ENCODE measurements at regions not wholly inside any gene's neighbourhood (a gene's known extent, or its start where the extent isn't known, plus 50 kb on each side); places are given as distances from the start of the nearest gene placed in this dataset.

DNA sequence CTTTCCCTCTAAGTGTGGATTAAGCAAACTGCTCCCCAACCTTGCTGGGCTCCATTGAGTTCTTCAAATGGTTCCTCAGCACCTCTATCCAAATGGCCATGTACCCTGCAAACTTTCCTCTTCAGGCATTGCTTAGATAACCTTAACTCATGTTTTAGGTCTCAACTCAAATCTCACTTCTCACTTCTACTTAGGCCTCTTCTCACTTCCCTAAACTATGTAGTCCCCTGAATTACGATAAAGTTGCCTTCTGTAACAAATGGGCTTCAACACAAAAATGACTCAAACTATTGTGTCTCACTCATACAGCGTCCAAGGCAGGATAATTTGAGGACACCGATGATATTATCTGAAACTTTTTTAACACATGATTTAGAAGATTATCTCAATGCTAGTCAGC, 62.4 kb upstream of the STAC start:
- DNase-seq (ENCODE audit: low spot score), result no peak
- TF ChIP-seq, protein P1, sequence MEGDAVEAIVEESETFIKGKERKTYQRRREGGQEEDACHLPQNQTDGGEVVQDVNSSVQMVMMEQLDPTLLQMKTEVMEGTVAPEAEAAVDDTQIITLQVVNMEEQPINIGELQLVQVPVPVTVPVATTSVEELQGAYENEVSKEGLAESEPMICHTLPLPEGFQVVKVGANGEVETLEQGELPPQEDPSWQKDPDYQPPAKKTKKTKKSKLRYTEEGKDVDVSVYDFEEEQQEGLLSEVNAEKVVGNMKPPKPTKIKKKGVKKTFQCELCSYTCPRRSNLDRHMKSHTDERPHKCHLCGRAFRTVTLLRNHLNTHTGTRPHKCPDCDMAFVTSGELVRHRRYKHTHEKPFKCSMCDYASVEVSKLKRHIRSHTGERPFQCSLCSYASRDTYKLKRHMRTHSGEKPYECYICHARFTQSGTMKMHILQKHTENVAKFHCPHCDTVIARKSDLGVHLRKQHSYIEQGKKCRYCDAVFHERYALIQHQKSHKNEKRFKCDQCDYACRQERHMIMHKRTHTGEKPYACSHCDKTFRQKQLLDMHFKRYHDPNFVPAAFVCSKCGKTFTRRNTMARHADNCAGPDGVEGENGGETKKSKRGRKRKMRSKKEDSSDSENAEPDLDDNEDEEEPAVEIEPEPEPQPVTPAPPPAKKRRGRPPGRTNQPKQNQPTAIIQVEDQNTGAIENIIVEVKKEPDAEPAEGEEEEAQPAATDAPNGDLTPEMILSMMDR (IDR thresholded peaks at IDR 0.05), result no peak
- TF ChIP-seq POLR2A (IDR thresholded peaks at IDR 0.05), result no peak
- no peak for TF ChIP-seq POLR2AphosphoS5 (IDR thresholded peaks at IDR 0.05)
- H3K27ac ChIP-seq, result no peak overlapping the region
- intact Hi-C loops (cut with DNase I), result loop anchor here (10.0 kb wide), 2 partner anchors 103 to 187 kb away; no protein-coding TSS in a partner anchor
- H3K36me3 ChIP-seq, result no peaks in the 10 kb centered on the region
- 57% methylated on average over 3 of the region's 3 CpGs for whole genome bisulfite sequencing
- no peaks in the 10 kb centered on the region for H3K9me3 ChIP-seq
- no peaks in the 10 kb centered on the region for H3K4me1 ChIP-seq (replicated peaks)
- H3K27me3 ChIP-seq (replicated peaks; ENCODE audit: insufficient read depth), result no peaks in the 10 kb centered on the region
- H3K4me3 ChIP-seq, result no peak overlapping the region

DNA sequence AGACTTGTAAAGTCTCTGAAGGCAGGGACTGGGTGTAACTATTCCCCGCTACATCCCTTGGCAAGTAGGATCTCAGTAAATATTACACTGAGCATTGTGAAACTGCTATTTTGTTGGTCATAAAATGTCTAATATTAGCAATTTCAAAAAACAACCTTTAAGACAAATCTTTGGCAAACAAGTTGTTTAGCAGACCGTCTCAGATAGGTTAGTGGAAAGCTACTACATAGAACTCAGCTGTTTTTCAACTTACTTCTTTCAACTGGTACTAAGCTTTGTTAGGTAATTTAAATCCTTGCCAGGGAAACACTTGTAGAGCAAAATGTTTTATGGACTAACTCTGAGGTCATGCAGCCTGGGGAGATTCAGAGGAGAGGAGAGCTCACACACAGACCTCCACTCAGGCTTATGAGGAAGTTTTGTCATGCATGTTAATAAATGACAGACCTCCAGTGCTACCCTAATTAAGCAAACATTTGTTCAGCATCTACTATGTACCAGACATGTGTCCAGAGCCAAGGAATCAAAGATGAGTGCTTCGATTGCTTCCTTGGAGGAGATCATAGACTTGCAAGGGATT, 61.6 kb upstream of the STAC start:
- intact Hi-C loops (cut with DNase I), result loop anchor here (10.0 kb wide), 2 partner anchors 104 to 186 kb away; no protein-coding TSS in a partner anchor
- Histone ChIP-seq H3K27me3 (replicated peaks; ENCODE audit: insufficient read depth) (no peaks in the 10 kb centered on the region), H3K27ac (no peak overlapping the region), H3K9me3 (no peaks in the 10 kb centered on the region), H3K36me3 (no peaks in the 10 kb centered on the region), H3K4me1 (replicated peaks) (no peaks in the 10 kb centered on the region), H3K4me3 (no peak overlapping the region)
- TF ChIP-seq, protein P1 (IDR thresholded peaks at IDR 0.05), result no peak
- TF ChIP-seq POLR2AphosphoS5 (IDR thresholded peaks at IDR 0.05), result peak; percentile 32
- 19% methylated on average over 3 of the region's 3 CpGs for WGBS
- DNase-seq (ENCODE audit: low spot score), result no peak

DNA sequence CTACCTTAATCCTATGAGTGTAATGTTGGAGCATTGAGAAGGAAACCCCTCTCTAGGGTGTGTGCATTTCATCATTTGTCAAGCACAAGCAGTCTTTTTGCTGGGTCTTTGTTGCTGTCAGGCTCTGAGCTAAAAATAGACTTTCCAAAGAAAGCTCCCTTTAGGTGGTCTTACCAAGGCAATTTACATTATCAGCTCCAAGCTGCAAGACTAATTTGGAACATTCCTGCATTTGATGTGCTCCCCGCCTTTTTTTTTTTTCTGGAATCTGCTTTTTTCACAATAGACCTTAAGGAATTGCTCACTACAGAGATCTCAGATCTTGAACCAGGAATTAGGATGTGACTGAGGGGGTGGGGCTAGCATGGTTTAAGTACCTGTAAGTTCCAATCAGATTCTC, 60.6 kb upstream of the STAC start:
- no peak for DNase-seq (ENCODE audit: low spot score)
- intact Hi-C loops (cut with DNase I), result loop anchor here (10.0 kb wide), 2 partner anchors 105 to 185 kb away; no protein-coding TSS in a partner anchor
- Histone ChIP-seq H3K4me1 (replicated peaks) (no peaks in the 10 kb centered on the region), H3K27me3 (replicated peaks; ENCODE audit: insufficient read depth) (no peaks in the 10 kb centered on the region), H3K36me3 (no peaks in the 10 kb centered on the region), H3K27ac (no peak overlapping the region), H3K9me3 (no peaks in the 10 kb centered on the region), H3K4me3 (no peak overlapping the region)
- TF ChIP-seq POLR2AphosphoS5 (IDR thresholded peaks at IDR 0.05) (no peak), POLR2A (IDR thresholded peaks at IDR 0.05) (no peak)
- TF ChIP-seq, protein P1 (IDR thresholded peaks at IDR 0.05), result no peak
- 59% methylated on average over 1 of the region's 1 CpG for WGBS
